Right cardiac atrium (tissue), 5 donors: ENCODE measurements at regions not wholly inside any gene's neighbourhood (a gene's known extent, or its start where the extent isn't known, plus 50 kb on each side); places are given as distances from the start of the nearest gene placed in this dataset.

Experiments used
- ATAC-seq, 2 donors: fragments of 200-7000 bp; cut with Tn5 transposase; one replicate each; pipeline versions ENCODE4 v1.8.0 to v1.9.1; 2020; ENCODE audit warnings: moderate library complexity in 2 of 2, mild to moderate bottlenecking in 1 of 2
- DNase-seq, 3 donors: peaks; one replicate each; pipeline ENCODE4 v3.0.0-alpha.2; 2020
- H3K27ac ChIP-seq: one replicate; pipeline ENCODE4 v1.5.1; 2013; ENCODE audit warnings: mild to moderate bottlenecking, low read length, control low read depth, moderate library complexity
- H3K27me3 ChIP-seq: one replicate; pipeline ENCODE4 v1.6.1; 2013; ENCODE audit not compliant: control insufficient read depth, insufficient read depth
- H3K4me1 ChIP-seq: one replicate; pipeline ENCODE4 v1.6.1; 2013; ENCODE audit warnings: low read length; ENCODE audit not compliant: control insufficient read depth, insufficient read depth
- H3K4me3 ChIP-seq: one replicate; pipeline ENCODE4 v1.5.1; 2013; ENCODE audit warnings: low read length, control low read depth
- H3K9me3 ChIP-seq: one replicate; pipeline ENCODE4 v1.6.1; 2013; ENCODE audit warnings: low read length; ENCODE audit not compliant: control insufficient read depth
- WGBS: extraction: QIAGEN DNeasy Blood & Tissue Kit; methylation state at CpG from one replicate; pipeline ENCODE4 v1.1.7; 2013; 5-methylcytosine and 5-hydroxymethylcytosine counted together
- intact Hi-C, 4 donors: fragments of 100-400 bp; cut with DNase I; formaldehyde crosslinking; loops; one replicate each; pipeline versions ENCODE4 v1.11.0 to v1.14.0; 2022 to 2023
- donor health status: healthy with polysubstance abuse.
- donor health status: DM: no; HTN: yes; CAD: no.
- donor health status: DM: no; HTN: no; CAD: no.
- donor health status: DM: no; HTN: yes; CAD: no; lungs with severe emphysema.
- donor health status: DM: yes; HTN: yes; CAD: no.

GRCh38 chr7:136254148-136254547 lies 277.0 kb upstream of the MTPN start:
- intact Hi-C loops, result no loop called here
- 78% methylated on average over 6 of the region's 6 CpGs for WGBS
- ATAC-seq, result no peak

DNA sequence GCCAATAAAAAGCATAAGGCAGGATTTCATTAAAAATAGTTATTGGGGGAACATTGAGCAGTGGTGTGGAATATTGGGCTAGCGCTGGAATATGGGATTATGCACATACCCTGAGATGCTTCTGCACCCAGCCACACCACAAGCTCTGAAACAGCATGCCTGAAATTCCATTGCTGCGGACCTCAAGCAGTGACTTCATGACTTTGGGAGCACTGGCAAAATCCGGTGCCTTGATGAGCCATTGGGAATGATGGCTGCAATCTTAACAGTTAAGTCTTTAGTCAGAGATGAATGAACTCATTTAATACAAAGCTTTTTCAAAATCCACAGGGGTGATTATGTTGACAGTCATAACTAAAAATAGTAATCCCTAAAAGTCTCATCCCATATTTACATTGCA lies 274.7 kb upstream of the MTPN start:
- no peak overlapping the region for H3K27ac ChIP-seq
- no peak for DNase-seq
- no peak for ATAC-seq
- H3K9me3 ChIP-seq, result no peaks in the 10 kb centered on the region
- intact Hi-C loops, result no loop called here
- WGBS, result 66% methylated on average over 3 of the region's 3 CpGs
- H3K4me1 ChIP-seq, result no peaks in the 10 kb centered on the region
- H3K27me3 ChIP-seq, result no peaks in the 10 kb centered on the region
- H3K4me3 ChIP-seq, result no peak overlapping the region

More at GRCh38 chr7:136254148-136254547, 277.0 kb upstream of the MTPN start:
- H3K27ac ChIP-seq, result no peak overlapping the region
- no peak overlapping the region for H3K4me3 ChIP-seq
- no peak for DNase-seq
- no peaks in the 10 kb centered on the region for H3K9me3 ChIP-seq
- H3K27me3 ChIP-seq, result no peaks in the 10 kb centered on the region
- H3K4me1 ChIP-seq, result no peaks in the 10 kb centered on the region

- 43% methylated on average over 1 of the region's 1 CpG for WGBS
- ATAC-seq (no peak), DNase-seq (no peak)
- Histone ChIP-seq H3K4me3 (no peak overlapping the region), H3K9me3 (no peaks in the 10 kb centered on the region), H3K4me1 (no peaks in the 10 kb centered on the region), H3K27ac (no peak overlapping the region), H3K27me3 (no peaks in the 10 kb centered on the region)
- intact Hi-C loops, result no loop called here
These were observed 270.1 kb upstream of the MTPN start for GRCh38 chr7:136247211-136247610.

GRCh38 chr7:136245327-136246004 lies 268.3 kb upstream of the MTPN start:
- H3K4me1 ChIP-seq, result no peaks in the 10 kb centered on the region
- no peak overlapping the region for H3K4me3 ChIP-seq
- H3K27ac ChIP-seq, result no peak overlapping the region
- intact Hi-C loops, result no loop called here
- DNase-seq, result no peak
- H3K27me3 ChIP-seq, result no peaks in the 10 kb centered on the region
- H3K9me3 ChIP-seq, result no peaks in the 10 kb centered on the region
- 69% methylated on average over 3 of the region's 3 CpGs for WGBS
- no peak for ATAC-seq

GRCh38 chr7:136234040-136234439 lies 256.9 kb upstream of the MTPN start:
- ATAC-seq, result no peak
- intact Hi-C loops, result no loop called here

GRCh38 chr7:136230210-136230609 lies 253.1 kb upstream of the MTPN start:
- no peaks in the 10 kb centered on the region for H3K27me3 ChIP-seq
- H3K4me3 ChIP-seq, result no peak overlapping the region
- DNase-seq (no peak), ATAC-seq (no peak)
- H3K9me3 ChIP-seq, result peaks cover 1% of the 10 kb centered on the region
- intact Hi-C loops, result no loop called here
- WGBS, result 63% methylated on average over 1 of the region's 1 CpG
- no peaks in the 10 kb centered on the region for H3K4me1 ChIP-seq
- no peak overlapping the region for H3K27ac ChIP-seq

More at GRCh38 chr7:136234040-136234439, 256.9 kb upstream of the MTPN start:
- Histone ChIP-seq H3K9me3 (no peaks in the 10 kb centered on the region), H3K27ac (no peak overlapping the region), H3K27me3 (no peaks in the 10 kb centered on the region), H3K4me1 (no peaks in the 10 kb centered on the region), H3K4me3 (no peak overlapping the region)
- no peak for DNase-seq

DNA sequence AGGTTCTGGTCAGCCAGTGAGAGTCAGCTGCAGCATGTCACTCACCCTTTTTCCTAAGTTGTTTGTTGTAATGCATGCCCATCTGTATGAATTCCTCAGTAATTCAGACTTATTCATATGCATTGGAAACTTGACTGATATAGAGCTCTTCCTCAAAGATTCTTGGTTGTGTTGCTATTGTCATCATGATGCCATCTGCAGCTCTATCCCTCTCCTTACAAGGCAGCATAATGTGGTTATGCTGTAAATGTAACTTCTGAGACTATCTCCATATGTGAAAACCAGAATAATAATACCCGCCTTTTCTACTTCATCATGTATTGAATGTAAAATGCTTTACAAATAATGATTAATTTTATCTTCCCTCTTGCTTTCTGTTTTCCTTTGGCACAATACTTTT lies 252.6 kb upstream of the MTPN start:
- WGBS, result 96% methylated on average over 1 of the region's 1 CpG
- Histone ChIP-seq H3K9me3 (peaks cover 1% of the 10 kb centered on the region), H3K4me1 (no peaks in the 10 kb centered on the region), H3K4me3 (no peak overlapping the region), H3K27ac (no peak overlapping the region), H3K27me3 (no peaks in the 10 kb centered on the region)
- intact Hi-C loops, result no loop called here
- no peak for ATAC-seq
- DNase-seq, result no peak

- Histone ChIP-seq H3K9me3 (peaks cover 1% of the 10 kb centered on the region), H3K4me1 (no peaks in the 10 kb centered on the region), H3K4me3 (no peak overlapping the region), H3K27ac (no peak overlapping the region), H3K27me3 (no peaks in the 10 kb centered on the region)
- intact Hi-C loops, result no loop called here
- DNase-seq, result no peak
- WGBS, result 67% methylated on average over 3 of the region's 3 CpGs
- ATAC-seq, result no peak
These were observed 251.0 kb upstream of the MTPN start for GRCh38 chr7:136228171-136228570.

DNA sequence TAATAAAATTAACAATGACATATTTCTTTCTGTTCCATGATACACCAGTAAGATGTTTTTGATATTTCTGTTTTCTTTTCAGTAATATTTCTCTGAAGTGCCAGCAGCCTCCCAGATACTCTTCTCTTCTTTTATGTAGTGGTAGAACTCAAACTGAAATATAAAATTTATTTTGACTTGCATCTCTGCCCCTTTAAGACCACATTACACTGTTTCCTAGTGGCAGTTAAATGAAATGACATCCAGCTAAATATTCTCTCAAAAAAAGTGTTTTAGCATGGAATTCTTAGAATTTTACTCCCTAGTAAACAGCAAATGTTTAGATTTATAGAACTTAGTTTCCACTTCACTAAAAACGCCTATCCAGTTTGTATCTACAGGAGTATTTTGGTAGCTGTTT lies 237.2 kb upstream of the MTPN start:
- intact Hi-C loops, result no loop called here
- ATAC-seq, result no peak
- no peak overlapping the region for H3K4me3 ChIP-seq
- H3K27ac ChIP-seq, result no peak overlapping the region
- H3K27me3 ChIP-seq, result no peaks in the 10 kb centered on the region
- no peaks in the 10 kb centered on the region for H3K9me3 ChIP-seq
- DNase-seq, result no peak
- WGBS, result 65% methylated on average over 1 of the region's 1 CpG
- H3K4me1 ChIP-seq, result no peaks in the 10 kb centered on the region

DNA sequence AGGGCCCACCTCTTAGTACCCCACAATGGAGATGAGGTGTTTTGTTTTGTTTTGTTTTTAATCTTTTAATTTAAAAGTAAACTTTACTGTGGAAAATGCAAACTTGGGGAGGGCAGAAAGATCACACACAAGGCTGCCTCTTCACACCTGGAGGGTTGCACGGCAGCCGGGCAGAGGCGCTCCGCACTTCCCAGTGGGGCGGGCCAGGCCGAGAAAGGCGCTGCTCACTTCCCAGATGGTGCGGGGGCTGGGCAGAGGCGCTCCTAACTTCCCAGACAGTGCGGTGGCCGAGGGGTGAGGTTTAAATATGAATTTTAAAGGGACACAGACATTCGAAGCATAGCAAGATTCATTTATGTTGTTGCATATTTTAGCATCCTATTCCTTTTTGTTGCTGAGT lies 235.9 kb upstream of the MTPN start:
- 94% methylated on average over 12 of the region's 12 CpGs for WGBS
- no peaks in the 10 kb centered on the region for H3K4me1 ChIP-seq
- no peak overlapping the region for H3K4me3 ChIP-seq

DNA sequence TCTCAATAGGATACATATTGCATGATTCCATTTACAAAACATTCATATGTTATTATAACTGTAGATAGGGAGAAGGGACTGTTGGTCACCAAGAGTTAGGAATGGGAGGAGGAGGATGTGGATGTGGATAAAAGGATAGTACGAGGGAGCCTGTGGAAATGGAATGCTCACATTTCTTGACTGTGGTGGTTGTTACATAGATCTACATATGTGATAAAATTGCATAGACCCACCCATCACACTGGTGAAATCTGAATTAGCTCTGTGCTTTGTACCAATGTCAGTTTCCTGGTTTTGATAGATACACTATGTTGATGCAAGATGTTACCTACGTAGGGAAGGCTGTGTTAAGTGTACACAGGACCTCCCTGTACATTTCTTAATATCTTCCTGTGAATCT lies 233.5 kb upstream of the MTPN start:
- Histone ChIP-seq H3K4me1 (no peaks in the 10 kb centered on the region), H3K27me3 (no peaks in the 10 kb centered on the region), H3K4me3 (no peak overlapping the region), H3K9me3 (no peaks in the 10 kb centered on the region), H3K27ac (no peak overlapping the region)
- WGBS, result 66% methylated on average over 2 of the region's 2 CpGs
- DNase-seq, result no peak
- no peak for ATAC-seq
- intact Hi-C loops, result no loop called here

More for the DNA sequence above, 235.9 kb upstream of the MTPN start:
- DNase-seq, result no peak
- H3K27ac ChIP-seq, result no peak overlapping the region
- no peaks in the 10 kb centered on the region for H3K9me3 ChIP-seq
- ATAC-seq, result no peak
- intact Hi-C loops, result no loop called here
- no peaks in the 10 kb centered on the region for H3K27me3 ChIP-seq

DNA sequence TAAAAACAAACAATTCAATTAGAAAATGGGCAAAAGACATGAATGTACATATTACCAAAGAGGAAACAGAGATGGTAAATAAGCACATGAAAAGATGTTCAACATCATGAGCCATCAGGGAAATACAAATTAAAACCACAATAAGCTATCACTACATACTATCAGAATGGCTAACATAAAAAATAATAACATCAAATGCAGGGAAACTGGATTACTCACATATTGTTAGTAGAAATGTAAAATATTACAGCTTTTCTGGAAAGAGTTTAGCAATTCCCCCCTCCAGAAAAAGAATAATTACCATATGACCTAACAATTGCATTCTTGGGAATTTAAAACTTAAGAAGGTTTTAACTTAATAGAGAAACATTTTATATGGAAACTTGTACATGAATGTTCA lies 232.9 kb upstream of the MTPN start:
- ATAC-seq (no peak), DNase-seq (no peak)
- intact Hi-C loops, result no loop called here
- no peaks in the 10 kb centered on the region for H3K4me1 ChIP-seq
- no peak overlapping the region for H3K27ac ChIP-seq
- H3K27me3 ChIP-seq, result no peaks in the 10 kb centered on the region
- no peaks in the 10 kb centered on the region for H3K9me3 ChIP-seq
- no peak overlapping the region for H3K4me3 ChIP-seq
